A673 (cell line): ENCODE measurements at regions not wholly inside any gene's neighbourhood (a gene's known extent, or its start where the extent isn't known, plus 50 kb on each side); places are given as distances from the start of the nearest gene placed in this dataset.

Source experiments
- BruUV-seq: library from RNA; stranded (reverse); fragments of 400-500 nt; replicated peaks from 2 replicates; lab custom pipeline; 2021; lab: Mats Ljungman, UMichigan
- CTCF ChIA-PET: fragments of 300-600 bp; sonication (Branson Sonifier 250); formaldehyde crosslinking; loops from one replicate; lab custom pipeline; 2022; ENCODE audit warnings: antibody characterized with exemption; lab: Charles Lee
- POLR2A ChIA-PET: fragments of 300-600 bp; sonication (Branson Sonifier 250); formaldehyde crosslinking; loops from one replicate; lab custom pipeline; 2022; ENCODE audit warnings: antibody characterized with exemption; ENCODE audit not compliant: low non-redundant PET; lab: Charles Lee
- DNase-seq: peaks from one replicate; pipeline ENCODE4 v3.0.0-alpha.2; 2015; ENCODE audit warnings: low spot score
- H3K27ac ChIP-seq: fragments of 200-600 bp; sonication (generic); 2 replicates; pipeline ENCODE4 v1.5.1; 2016; ENCODE audit warnings: mixed run types, low read depth, mild to moderate bottlenecking, mixed read lengths, antibody characterized with exemption, low read length; ENCODE audit not compliant: poor library complexity, severe bottlenecking
- H3K27me3 ChIP-seq: fragments of 200-600 bp; sonication (generic); replicated peaks from 2 replicates; pipeline ENCODE4 v1.6.1; 2017; ENCODE audit warnings: mixed run types, low read depth, mild to moderate bottlenecking, mixed read lengths, antibody characterized with exemption, low read length; ENCODE audit not compliant: insufficient read depth, poor library complexity
- H3K36me3 ChIP-seq: fragments of 200-600 bp; sonication (generic); 2 replicates; pipeline ENCODE4 v1.6.1; 2016; ENCODE audit warnings: mixed run types, mild to moderate bottlenecking, mixed read lengths, antibody characterized with exemption, low read length; ENCODE audit not compliant: insufficient read depth, poor library complexity, severe bottlenecking
- H3K4me1 ChIP-seq: fragments of 200-600 bp; sonication (generic); 2 replicates; pipeline ENCODE4 v1.6.1; 2017; ENCODE audit warnings: mixed run types, mild to moderate bottlenecking, mixed read lengths, antibody characterized with exemption, low read length; ENCODE audit not compliant: insufficient read depth, poor library complexity, severe bottlenecking
- H3K4me3 ChIP-seq: fragments of 200-600 bp; sonication (generic); 2 replicates; pipeline ENCODE4 v1.5.1; 2016; ENCODE audit warnings: low read depth, mixed run types, mild to moderate bottlenecking, mixed read lengths, low read length; ENCODE audit not compliant: poor library complexity, severe bottlenecking
- H3K9me3 ChIP-seq: fragments of 200-600 bp; sonication (generic); 2 replicates; pipeline ENCODE4 v1.6.1; 2016; ENCODE audit warnings: mixed run types, low read depth, mild to moderate bottlenecking, mixed read lengths, antibody characterized with exemption, low read length; ENCODE audit not compliant: poor library complexity, severe bottlenecking
- EZH2 ChIP-seq: fragments of 200-600 bp; sonication (generic); IDR thresholded peaks from 2 replicates; pipeline ENCODE4 v1.6.1; 2017; ENCODE audit warnings: borderline replicate concordance, low read depth, mild to moderate bottlenecking, mixed read lengths, antibody characterized with exemption, low read length; ENCODE audit not compliant: poor library complexity, severe bottlenecking
- intact Hi-C: fragments of 100-400 bp; cut with micrococcal nuclease; formaldehyde crosslinking; loops from one replicate; pipeline ENCODE4 v1.10.0; 2022; ENCODE audit not compliant: unreplicated experiment
- TF ChIP-seq, protein P1 (sequence below): fragments of 300-800, 200-600 bp; sonication (generic); conservative IDR thresholded peaks from 2 replicates; pipeline ENCODE4 v1.5.1; 2017; ENCODE audit warnings: low read depth, mild to moderate bottlenecking, antibody characterized with exemption, low read length, moderate library complexity, mixed read lengths

DNA sequence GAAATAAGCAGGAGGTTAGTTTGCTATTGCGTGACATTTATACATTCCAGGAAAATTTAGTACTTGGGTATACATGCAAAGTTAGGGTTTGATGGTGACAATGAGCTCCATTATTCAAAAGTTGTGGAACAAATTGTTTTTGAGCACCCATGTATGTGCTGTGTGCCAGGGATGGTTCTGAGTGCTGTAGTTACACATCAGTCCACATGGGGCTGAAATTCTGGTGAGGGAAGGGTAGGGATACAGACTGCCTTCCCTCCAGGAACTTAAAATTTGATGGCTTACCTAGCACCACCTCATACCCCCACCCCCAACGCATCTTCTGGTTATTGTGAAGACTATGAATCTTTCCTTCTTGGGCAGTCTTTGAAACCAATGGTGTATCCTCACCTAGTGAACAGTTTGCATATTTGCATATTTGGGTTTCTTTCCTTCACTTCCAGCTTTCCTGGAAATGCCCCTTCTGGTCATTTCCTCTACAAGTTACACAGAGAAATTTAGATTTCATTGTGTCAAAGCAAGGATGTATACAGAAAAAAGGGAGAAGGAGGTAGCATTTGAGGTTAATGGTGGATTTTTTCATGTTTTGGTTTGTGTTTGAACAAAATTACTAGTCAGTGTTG is 222.0 kb upstream of the IL12A start:
- POLR2A ChIA-PET, result no interaction called here
- intact Hi-C loops, result no loop called here
- Histone ChIP-seq H3K4me1 (peaks cover 11% of the 10 kb centered on the region), H3K4me3 (no peak overlapping the region), H3K27me3 (peaks cover 10% of the 10 kb centered on the region), H3K36me3 (no peaks in the 10 kb centered on the region), H3K9me3 (no peaks in the 10 kb centered on the region), H3K27ac (no peak overlapping the region)
- TF ChIP-seq EZH2, result no peak
- TF ChIP-seq, protein P1, sequence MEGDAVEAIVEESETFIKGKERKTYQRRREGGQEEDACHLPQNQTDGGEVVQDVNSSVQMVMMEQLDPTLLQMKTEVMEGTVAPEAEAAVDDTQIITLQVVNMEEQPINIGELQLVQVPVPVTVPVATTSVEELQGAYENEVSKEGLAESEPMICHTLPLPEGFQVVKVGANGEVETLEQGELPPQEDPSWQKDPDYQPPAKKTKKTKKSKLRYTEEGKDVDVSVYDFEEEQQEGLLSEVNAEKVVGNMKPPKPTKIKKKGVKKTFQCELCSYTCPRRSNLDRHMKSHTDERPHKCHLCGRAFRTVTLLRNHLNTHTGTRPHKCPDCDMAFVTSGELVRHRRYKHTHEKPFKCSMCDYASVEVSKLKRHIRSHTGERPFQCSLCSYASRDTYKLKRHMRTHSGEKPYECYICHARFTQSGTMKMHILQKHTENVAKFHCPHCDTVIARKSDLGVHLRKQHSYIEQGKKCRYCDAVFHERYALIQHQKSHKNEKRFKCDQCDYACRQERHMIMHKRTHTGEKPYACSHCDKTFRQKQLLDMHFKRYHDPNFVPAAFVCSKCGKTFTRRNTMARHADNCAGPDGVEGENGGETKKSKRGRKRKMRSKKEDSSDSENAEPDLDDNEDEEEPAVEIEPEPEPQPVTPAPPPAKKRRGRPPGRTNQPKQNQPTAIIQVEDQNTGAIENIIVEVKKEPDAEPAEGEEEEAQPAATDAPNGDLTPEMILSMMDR, result peak; percentile 53
- CTCF ChIA-PET, result interaction anchor here (0.6 kb wide), 1 partner anchor 27 kb away, joined by 5 read pairs; no protein-coding TSS in a partner anchor
- BruUV-seq, result no TSS peak
- peak; percentile 55 for DNase-seq

DNA sequence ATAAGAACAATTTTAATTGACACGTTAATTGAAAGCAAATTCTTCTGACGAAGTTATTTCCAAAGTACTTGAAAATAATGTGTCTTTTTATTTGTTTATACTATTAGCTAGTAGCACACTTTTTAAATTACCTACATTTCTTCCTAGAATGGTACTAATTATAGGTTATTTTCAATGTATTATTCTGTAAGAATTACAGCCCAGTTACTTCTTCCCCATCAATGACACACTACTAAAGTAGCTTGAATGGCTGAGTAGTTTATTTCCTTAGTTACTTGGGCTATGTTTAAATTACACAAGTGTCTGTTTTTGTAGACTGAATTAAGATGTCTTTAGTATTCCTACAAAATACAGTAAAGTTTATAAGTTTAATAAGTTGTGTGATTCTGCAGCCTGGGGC is 217.6 kb upstream of the IL12A start:
- intact Hi-C loops, result no loop called here
- TF ChIP-seq EZH2, result no peak
- TF ChIP-seq, protein P1, result no peak
- CTCF ChIA-PET, result interaction anchor here (0.6 kb wide), 1 partner anchor 511 kb away, joined by 3 read pairs; no protein-coding TSS in a partner anchor

DNA sequence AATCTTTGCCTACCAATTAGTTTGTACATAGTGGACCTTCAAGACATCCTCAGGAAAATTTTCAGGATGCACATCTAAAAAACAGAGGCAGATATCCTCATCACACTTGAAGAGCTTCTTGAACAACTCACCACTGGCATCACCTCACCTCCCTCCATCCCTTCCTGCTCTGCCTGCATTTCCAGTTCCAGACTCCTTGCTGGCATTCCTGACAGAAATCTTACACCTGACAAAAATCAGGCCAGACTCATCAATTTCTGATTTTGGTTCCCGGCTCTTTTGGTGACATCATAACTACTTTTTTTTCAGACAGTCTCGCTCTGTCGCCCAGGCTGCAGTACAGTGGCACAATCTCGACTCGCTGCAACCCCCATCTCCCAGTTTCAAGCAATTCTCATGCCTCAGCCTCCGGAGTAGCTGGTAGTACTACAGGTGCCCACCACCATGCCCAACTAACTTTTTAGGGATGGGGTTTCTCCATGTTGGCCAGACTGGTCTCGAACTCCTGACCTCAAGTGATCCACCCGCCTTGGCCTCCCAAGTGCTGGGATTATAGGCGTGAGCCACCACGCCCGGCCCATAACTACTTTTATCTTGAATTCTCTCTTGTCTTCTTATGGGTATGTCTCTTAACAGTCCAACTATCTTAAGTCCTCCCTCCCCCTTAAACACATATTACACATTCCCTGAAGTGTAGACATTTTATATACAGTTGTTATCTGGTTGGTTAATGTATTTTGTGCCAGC is 216.6 kb upstream of the IL12A start:
- intact Hi-C loops, result no loop called here
- no peak for DNase-seq
- Histone ChIP-seq H3K36me3 (no peaks in the 10 kb centered on the region), H3K9me3 (no peaks in the 10 kb centered on the region), H3K27ac (no peak overlapping the region), H3K4me1 (peaks cover 12% of the 10 kb centered on the region), H3K4me3 (no peak overlapping the region), H3K27me3 (no peaks in the 10 kb centered on the region)
- POLR2A ChIA-PET, result no interaction called here
- BruUV-seq, result no TSS peak
- CTCF ChIA-PET, result interaction anchor here (0.6 kb wide), 1 partner anchor 600 kb away, joined by 7 read pairs; no protein-coding TSS in a partner anchor
- TF ChIP-seq, protein P1, result no peak
- TF ChIP-seq EZH2, result no peak

More for the DNA sequence above, 217.6 kb upstream of the IL12A start:
- no peak for DNase-seq
- Histone ChIP-seq H3K4me1 (peaks cover 11% of the 10 kb centered on the region), H3K36me3 (no peaks in the 10 kb centered on the region), H3K27ac (no peak overlapping the region), H3K27me3 (peaks cover 6% of the 10 kb centered on the region), H3K4me3 (no peak overlapping the region), H3K9me3 (no peaks in the 10 kb centered on the region)
- BruUV-seq, result no TSS peak
- POLR2A ChIA-PET, result no interaction called here
